A673 (cell line): ENCODE measurements at regions not wholly inside any gene's neighbourhood (a gene's known extent, or its start where the extent isn't known, plus 50 kb on each side); places are given as distances from the start of the nearest gene placed in this dataset.

Source experiments
- BruUV-seq: library from RNA; stranded (reverse); fragments of 400-500 nt; replicated peaks from 2 replicates; lab custom pipeline; 2021; lab: Mats Ljungman, UMichigan
- CTCF ChIA-PET: fragments of 300-600 bp; sonication (Branson Sonifier 250); formaldehyde crosslinking; loops from one replicate; lab custom pipeline; 2022; ENCODE audit warnings: antibody characterized with exemption; lab: Charles Lee
- POLR2A ChIA-PET: fragments of 300-600 bp; sonication (Branson Sonifier 250); formaldehyde crosslinking; loops from one replicate; lab custom pipeline; 2022; ENCODE audit warnings: antibody characterized with exemption; ENCODE audit not compliant: low non-redundant PET; lab: Charles Lee
- DNase-seq: peaks from one replicate; pipeline ENCODE4 v3.0.0-alpha.2; 2015; ENCODE audit warnings: low spot score
- H3K27ac ChIP-seq: fragments of 200-600 bp; sonication (generic); 2 replicates; pipeline ENCODE4 v1.5.1; 2016; ENCODE audit warnings: mixed run types, low read depth, mild to moderate bottlenecking, mixed read lengths, antibody characterized with exemption, low read length; ENCODE audit not compliant: poor library complexity, severe bottlenecking
- H3K27me3 ChIP-seq: fragments of 200-600 bp; sonication (generic); replicated peaks from 2 replicates; pipeline ENCODE4 v1.6.1; 2017; ENCODE audit warnings: mixed run types, low read depth, mild to moderate bottlenecking, mixed read lengths, antibody characterized with exemption, low read length; ENCODE audit not compliant: insufficient read depth, poor library complexity
- H3K36me3 ChIP-seq: fragments of 200-600 bp; sonication (generic); 2 replicates; pipeline ENCODE4 v1.6.1; 2016; ENCODE audit warnings: mixed run types, mild to moderate bottlenecking, mixed read lengths, antibody characterized with exemption, low read length; ENCODE audit not compliant: insufficient read depth, poor library complexity, severe bottlenecking
- H3K4me1 ChIP-seq: fragments of 200-600 bp; sonication (generic); 2 replicates; pipeline ENCODE4 v1.6.1; 2017; ENCODE audit warnings: mixed run types, mild to moderate bottlenecking, mixed read lengths, antibody characterized with exemption, low read length; ENCODE audit not compliant: insufficient read depth, poor library complexity, severe bottlenecking
- H3K4me3 ChIP-seq: fragments of 200-600 bp; sonication (generic); 2 replicates; pipeline ENCODE4 v1.5.1; 2016; ENCODE audit warnings: low read depth, mixed run types, mild to moderate bottlenecking, mixed read lengths, low read length; ENCODE audit not compliant: poor library complexity, severe bottlenecking
- H3K9me3 ChIP-seq: fragments of 200-600 bp; sonication (generic); 2 replicates; pipeline ENCODE4 v1.6.1; 2016; ENCODE audit warnings: mixed run types, low read depth, mild to moderate bottlenecking, mixed read lengths, antibody characterized with exemption, low read length; ENCODE audit not compliant: poor library complexity, severe bottlenecking
- EZH2 ChIP-seq: fragments of 200-600 bp; sonication (generic); IDR thresholded peaks from 2 replicates; pipeline ENCODE4 v1.6.1; 2017; ENCODE audit warnings: borderline replicate concordance, low read depth, mild to moderate bottlenecking, mixed read lengths, antibody characterized with exemption, low read length; ENCODE audit not compliant: poor library complexity, severe bottlenecking
- intact Hi-C: fragments of 100-400 bp; cut with micrococcal nuclease; formaldehyde crosslinking; loops from one replicate; pipeline ENCODE4 v1.10.0; 2022; ENCODE audit not compliant: unreplicated experiment
- TF ChIP-seq, protein P1 (sequence below): fragments of 300-800, 200-600 bp; sonication (generic); conservative IDR thresholded peaks from 2 replicates; pipeline ENCODE4 v1.5.1; 2017; ENCODE audit warnings: low read depth, mild to moderate bottlenecking, antibody characterized with exemption, low read length, moderate library complexity, mixed read lengths

DNA sequence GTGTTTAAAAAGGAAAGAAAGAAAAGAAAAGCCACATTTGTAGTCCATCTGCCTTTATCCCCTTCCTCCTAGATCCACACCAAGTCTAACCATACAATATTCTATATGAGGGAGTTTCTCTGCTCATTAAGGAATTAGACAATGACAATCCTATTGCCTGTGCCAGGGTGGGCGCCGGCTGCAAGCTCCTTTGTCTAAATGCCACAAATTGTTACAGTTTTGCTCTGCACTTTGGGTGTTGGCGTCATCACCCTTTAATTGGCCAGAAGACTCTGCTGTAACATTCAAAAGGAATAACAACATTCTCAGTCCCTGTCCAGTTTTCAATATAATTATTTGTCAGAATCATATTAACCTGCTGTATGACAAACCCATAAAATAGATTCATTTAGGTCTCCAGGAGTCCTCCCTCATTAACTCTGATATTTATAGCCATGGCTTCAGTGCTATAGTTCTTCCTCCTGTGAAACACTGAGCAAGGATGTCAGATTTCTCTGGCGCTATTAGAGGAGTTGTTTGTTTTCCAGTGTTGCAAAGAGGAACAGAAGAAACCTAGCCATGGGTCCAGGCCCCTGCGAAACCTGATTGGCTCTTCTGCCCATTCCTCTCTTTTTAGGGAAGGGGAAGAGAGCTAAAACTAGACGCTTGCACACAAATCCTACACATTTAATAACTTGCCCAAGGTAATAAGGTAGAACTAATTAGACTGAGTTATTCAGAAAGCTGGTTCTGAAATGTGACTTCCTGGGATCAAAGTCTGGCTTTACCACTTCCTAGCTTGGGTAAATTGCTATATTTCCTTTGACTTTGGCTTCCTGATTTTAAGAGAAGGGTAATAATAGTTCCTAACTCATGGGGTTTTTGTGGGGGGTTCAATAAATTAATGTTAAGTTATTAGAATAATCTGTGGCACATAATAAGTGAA, 112.4 kb downstream of the CD47 start:
- Histone ChIP-seq H3K27me3 (no peaks in the 10 kb centered on the region), H3K4me1 (peaks cover 4% of the 10 kb centered on the region), H3K9me3 (no peaks in the 10 kb centered on the region), H3K36me3 (no peaks in the 10 kb centered on the region), H3K27ac (no peak overlapping the region), H3K4me3 (no peak overlapping the region)
- BruUV-seq = no TSS peak
- no peak for DNase-seq
- ChIA-PET CTCF (no interaction called here), POLR2A (no interaction called here)
- TF ChIP-seq EZH2 = no peak
- TF ChIP-seq, protein P1, sequence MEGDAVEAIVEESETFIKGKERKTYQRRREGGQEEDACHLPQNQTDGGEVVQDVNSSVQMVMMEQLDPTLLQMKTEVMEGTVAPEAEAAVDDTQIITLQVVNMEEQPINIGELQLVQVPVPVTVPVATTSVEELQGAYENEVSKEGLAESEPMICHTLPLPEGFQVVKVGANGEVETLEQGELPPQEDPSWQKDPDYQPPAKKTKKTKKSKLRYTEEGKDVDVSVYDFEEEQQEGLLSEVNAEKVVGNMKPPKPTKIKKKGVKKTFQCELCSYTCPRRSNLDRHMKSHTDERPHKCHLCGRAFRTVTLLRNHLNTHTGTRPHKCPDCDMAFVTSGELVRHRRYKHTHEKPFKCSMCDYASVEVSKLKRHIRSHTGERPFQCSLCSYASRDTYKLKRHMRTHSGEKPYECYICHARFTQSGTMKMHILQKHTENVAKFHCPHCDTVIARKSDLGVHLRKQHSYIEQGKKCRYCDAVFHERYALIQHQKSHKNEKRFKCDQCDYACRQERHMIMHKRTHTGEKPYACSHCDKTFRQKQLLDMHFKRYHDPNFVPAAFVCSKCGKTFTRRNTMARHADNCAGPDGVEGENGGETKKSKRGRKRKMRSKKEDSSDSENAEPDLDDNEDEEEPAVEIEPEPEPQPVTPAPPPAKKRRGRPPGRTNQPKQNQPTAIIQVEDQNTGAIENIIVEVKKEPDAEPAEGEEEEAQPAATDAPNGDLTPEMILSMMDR = no peak
- intact Hi-C loops = no loop called here

DNA sequence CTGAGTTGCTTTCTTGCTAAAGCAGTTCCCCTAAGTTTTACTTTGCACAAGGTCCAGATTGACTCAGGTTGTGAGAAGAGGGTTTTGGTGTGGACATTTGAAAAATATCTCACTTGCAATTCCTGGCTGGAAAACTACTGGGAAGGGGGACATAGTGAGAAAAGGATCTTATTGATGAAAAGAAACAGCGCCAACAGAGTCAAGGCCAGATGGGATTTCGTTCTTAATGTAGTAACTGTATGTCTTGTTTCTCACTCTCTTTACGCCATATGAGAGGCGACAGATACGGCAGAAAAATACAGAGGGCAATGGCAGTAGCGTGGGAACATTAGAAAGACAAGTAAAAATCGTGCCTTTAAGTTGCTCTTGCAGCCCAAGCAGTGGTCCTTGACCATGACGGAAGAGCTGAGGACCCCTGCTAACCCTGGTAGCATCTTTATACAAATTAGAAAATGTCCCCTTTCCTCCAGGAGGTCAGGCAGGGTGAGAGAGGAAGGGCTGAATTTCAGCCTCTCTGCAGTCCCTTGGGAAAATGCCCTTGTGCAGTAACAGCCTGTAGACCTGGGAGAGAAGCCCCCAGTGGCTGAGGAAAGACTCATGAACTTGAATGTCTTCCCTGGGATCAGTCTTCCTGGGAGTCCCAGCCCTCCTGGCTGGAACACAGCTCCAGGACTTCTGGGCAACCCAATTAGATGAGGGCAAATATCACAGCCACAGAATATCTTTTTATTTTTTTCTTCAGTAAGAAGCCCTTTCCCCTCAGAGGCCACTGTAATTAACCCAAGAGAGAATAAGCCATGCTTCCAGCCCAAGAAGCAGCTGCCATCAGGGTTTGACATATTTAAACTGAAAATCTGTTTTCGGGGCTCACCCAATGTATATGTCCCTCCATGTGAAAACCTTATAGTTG, 113.4 kb downstream of the CD47 start:
- BruUV-seq = no TSS peak
- Histone ChIP-seq H3K4me3 (no peak overlapping the region), H3K9me3 (no peaks in the 10 kb centered on the region), H3K27ac (no peak overlapping the region), H3K27me3 (no peaks in the 10 kb centered on the region), H3K4me1 (peaks cover 4% of the 10 kb centered on the region), H3K36me3 (no peaks in the 10 kb centered on the region)
- intact Hi-C loops = no loop called here
- ChIA-PET CTCF (no interaction called here), POLR2A (no interaction called here)
- no peak for TF ChIP-seq EZH2
- TF ChIP-seq, protein P1 = no peak
- no peak for DNase-seq

DNA sequence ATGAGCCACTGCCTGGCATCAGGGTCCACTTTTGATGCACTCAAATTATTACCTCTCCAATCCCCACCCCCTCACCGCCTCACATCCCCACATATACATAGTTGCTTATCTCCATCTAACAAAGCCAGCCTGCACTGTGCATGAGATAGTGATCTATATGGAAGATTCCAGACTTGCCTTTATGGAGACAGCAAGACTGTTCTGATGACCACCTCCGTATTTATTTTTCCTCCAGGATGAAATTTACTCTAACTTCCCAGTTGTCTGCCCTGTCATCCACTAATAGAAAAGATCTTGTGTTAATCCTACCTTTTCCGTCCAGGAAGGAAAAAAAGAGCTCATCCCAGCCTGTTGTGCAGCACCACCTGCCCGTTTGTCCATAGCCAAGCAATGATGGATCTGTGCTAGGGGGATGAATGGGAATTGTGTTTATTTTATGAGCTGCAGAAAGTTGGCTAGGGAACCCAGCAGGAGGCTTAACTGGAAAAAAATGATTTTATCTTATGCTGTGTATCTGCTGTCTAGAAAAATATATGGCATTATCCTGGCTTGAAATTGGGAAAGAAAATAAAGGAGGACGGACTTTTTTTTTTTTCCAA, 114.5 kb downstream of the CD47 start:
- no peak for DNase-seq
- no peak overlapping the region for H3K27ac ChIP-seq
- H3K4me1 ChIP-seq = peaks cover 4% of the 10 kb centered on the region
- TF ChIP-seq EZH2 = no peak
- TF ChIP-seq, protein P1 = no peak
- no peaks in the 10 kb centered on the region for H3K9me3 ChIP-seq
- ChIA-PET POLR2A (no interaction called here), CTCF (no interaction called here)
- H3K27me3 ChIP-seq = no peaks in the 10 kb centered on the region
- H3K36me3 ChIP-seq = no peaks in the 10 kb centered on the region
- intact Hi-C loops = no loop called here
- no peak overlapping the region for H3K4me3 ChIP-seq
- no TSS peak for BruUV-seq
